ENCODE measurements at regions not wholly inside any gene's neighbourhood (a gene's known extent, or its start where the extent isn't known, plus 50 kb on each side); places are given as distances from the start of the nearest gene placed in this dataset.

GRCh38 chr22:49090061-49090852 is 737.4 kb downstream of the BRD1 start:
- no peaks in the 10 kb centered on the region for H4K20me1 ChIP-seq (ENCODE audit: insufficient read depth, low read length, poor library complexity, severe bottlenecking)
- TF ChIP-seq CTCF (conservative IDR thresholded peaks at IDR 0.05; ENCODE audit: low read length) = no peak
- no peak for TF ChIP-seq EZH2phosphoT487 (IDR thresholded peaks at IDR 0.05; ENCODE audit: borderline replicate concordance)
- no peaks in the 10 kb centered on the region for H3K9me2 ChIP-seq (replicated peaks; ENCODE audit: low read depth, low read length)
- H3K4me3 ChIP-seq (ENCODE audit: low read length, poor library complexity, severe bottlenecking) = no peak overlapping the region
- no peaks in the 10 kb centered on the region for H3K4me1 ChIP-seq (ENCODE audit: insufficient read depth, low read length, poor library complexity, severe bottlenecking)
- no peaks in the 10 kb centered on the region for H3F3A ChIP-seq (ENCODE audit: low read depth)
- no peak overlapping the region for H2AFZ ChIP-seq (ENCODE audit: low read length)
- H3K36me3 ChIP-seq (ENCODE audit: insufficient read depth, low read length) = no peaks in the 10 kb centered on the region
- H3K27me3 ChIP-seq (ENCODE audit: insufficient read depth, low read length, poor library complexity, severe bottlenecking) = no peaks in the 10 kb centered on the region
- no peak overlapping the region for H3K4me2 ChIP-seq (ENCODE audit: low read depth, low read length, poor library complexity, severe bottlenecking)
- peaks cover 2% of the 10 kb centered on the region; the same call in 1 of the 2 replicates for H3K9me3 ChIP-seq (ENCODE audit: insufficient read depth, low read depth, low read length)
- H3K9ac ChIP-seq (ENCODE audit: low read depth, low read length, poor library complexity, severe bottlenecking) = no peak overlapping the region
- H3K79me2 ChIP-seq (ENCODE audit: insufficient read depth, low read length) = no peaks in the 10 kb centered on the region

- Histone ChIP-seq H3F3A (ENCODE audit: low read depth) (no peaks in the 10 kb centered on the region), H3K4me3 (ENCODE audit: low read length, poor library complexity, severe bottlenecking) (no peak overlapping the region), H3K27me3 (ENCODE audit: insufficient read depth, low read length, poor library complexity, severe bottlenecking) (no peaks in the 10 kb centered on the region), H3K36me3 (ENCODE audit: insufficient read depth, low read length) (no peaks in the 10 kb centered on the region), H4K20me1 (ENCODE audit: insufficient read depth, low read length, poor library complexity, severe bottlenecking) (no peaks in the 10 kb centered on the region), H2AFZ (ENCODE audit: low read length) (no peak overlapping the region), H3K4me1 (ENCODE audit: insufficient read depth, low read length, poor library complexity, severe bottlenecking) (no peaks in the 10 kb centered on the region), H3K4me2 (ENCODE audit: low read depth, low read length, poor library complexity, severe bottlenecking) (no peak overlapping the region), H3K9me2 (replicated peaks; ENCODE audit: low read depth, low read length) (no peaks in the 10 kb centered on the region), H3K9ac (ENCODE audit: low read depth, low read length, poor library complexity, severe bottlenecking) (no peak overlapping the region), H3K9me3 (ENCODE audit: insufficient read depth, low read depth, low read length) (peaks cover 2% of the 10 kb centered on the region; the same call in 1 of the 2 replicates), H3K79me2 (ENCODE audit: insufficient read depth, low read length) (no peaks in the 10 kb centered on the region)
- no peak for TF ChIP-seq CTCF (conservative IDR thresholded peaks at IDR 0.05; ENCODE audit: low read length)
- no peak for TF ChIP-seq EZH2phosphoT487 (IDR thresholded peaks at IDR 0.05; ENCODE audit: borderline replicate concordance)
Observed at GRCh38 chr22:49088801-49089791, 738.6 kb downstream of the BRD1 start.

- Histone ChIP-seq H3K9ac (ENCODE audit: low read depth, low read length, poor library complexity, severe bottlenecking) (no peak overlapping the region), H3K4me3 (ENCODE audit: low read length, poor library complexity, severe bottlenecking) (no peak overlapping the region), H4K20me1 (ENCODE audit: insufficient read depth, low read length, poor library complexity, severe bottlenecking) (no peaks in the 10 kb centered on the region), H3K36me3 (ENCODE audit: insufficient read depth, low read length) (no peaks in the 10 kb centered on the region), H3K4me2 (ENCODE audit: low read depth, low read length, poor library complexity, severe bottlenecking) (no peak overlapping the region), H3K79me2 (ENCODE audit: insufficient read depth, low read length) (no peaks in the 10 kb centered on the region), H3K9me2 (replicated peaks; ENCODE audit: low read depth, low read length) (no peaks in the 10 kb centered on the region), H3K4me1 (ENCODE audit: insufficient read depth, low read length, poor library complexity, severe bottlenecking) (no peaks in the 10 kb centered on the region), H3F3A (ENCODE audit: low read depth) (no peaks in the 10 kb centered on the region), H2AFZ (ENCODE audit: low read length) (no peak overlapping the region), H3K9me3 (ENCODE audit: insufficient read depth, low read depth, low read length) (peaks cover 2% of the 10 kb centered on the region; the same call in 1 of the 2 replicates), H3K27me3 (ENCODE audit: insufficient read depth, low read length, poor library complexity, severe bottlenecking) (no peaks in the 10 kb centered on the region)
- TF ChIP-seq EZH2phosphoT487 (IDR thresholded peaks at IDR 0.05; ENCODE audit: borderline replicate concordance) (no peak), CTCF (conservative IDR thresholded peaks at IDR 0.05; ENCODE audit: low read length) (no peak)
Observed at GRCh38 chr22:49087716-49088601, 739.7 kb downstream of the BRD1 start.
